GM06990 (cell line): ENCODE measurements at regions not wholly inside any gene's neighbourhood (a gene's known extent, or its start where the extent isn't known, plus 50 kb on each side); places are given as distances from the start of the nearest gene placed in this dataset.

Experiments used
- DNase-seq: peaks from one replicate; pipeline ENCODE4 v3.0.0-alpha.2; 2011; ENCODE audit not compliant: insufficient read length; ENCODE audit errors: extremely low read depth
- H3K27me3 ChIP-seq: replicated peaks from 2 replicates; pipeline ENCODE4 v1.6.0; 2011; ENCODE audit warnings: low read length; ENCODE audit not compliant: control insufficient read depth, insufficient read depth
- H3K36me3 ChIP-seq: 2 replicates; pipeline ENCODE4 v1.5.1; 2011; ENCODE audit warnings: low read length; ENCODE audit not compliant: control insufficient read depth, insufficient read depth
- H3K4me3 ChIP-seq: replicated peaks from 2 replicates; pipeline ENCODE4 v1.5.1; 2011; ENCODE audit warnings: low read depth, mild to moderate bottlenecking, control low read depth, low read length
- TF ChIP-seq, protein P1 (sequence below): IDR thresholded peaks from 2 replicates; pipeline ENCODE4 v1.5.1; 2011; ENCODE audit warnings: low read length, control low read depth, mild to moderate bottlenecking, inconsistent platforms; ENCODE audit not compliant: insufficient read depth, poor library complexity, severe bottlenecking

DNA sequence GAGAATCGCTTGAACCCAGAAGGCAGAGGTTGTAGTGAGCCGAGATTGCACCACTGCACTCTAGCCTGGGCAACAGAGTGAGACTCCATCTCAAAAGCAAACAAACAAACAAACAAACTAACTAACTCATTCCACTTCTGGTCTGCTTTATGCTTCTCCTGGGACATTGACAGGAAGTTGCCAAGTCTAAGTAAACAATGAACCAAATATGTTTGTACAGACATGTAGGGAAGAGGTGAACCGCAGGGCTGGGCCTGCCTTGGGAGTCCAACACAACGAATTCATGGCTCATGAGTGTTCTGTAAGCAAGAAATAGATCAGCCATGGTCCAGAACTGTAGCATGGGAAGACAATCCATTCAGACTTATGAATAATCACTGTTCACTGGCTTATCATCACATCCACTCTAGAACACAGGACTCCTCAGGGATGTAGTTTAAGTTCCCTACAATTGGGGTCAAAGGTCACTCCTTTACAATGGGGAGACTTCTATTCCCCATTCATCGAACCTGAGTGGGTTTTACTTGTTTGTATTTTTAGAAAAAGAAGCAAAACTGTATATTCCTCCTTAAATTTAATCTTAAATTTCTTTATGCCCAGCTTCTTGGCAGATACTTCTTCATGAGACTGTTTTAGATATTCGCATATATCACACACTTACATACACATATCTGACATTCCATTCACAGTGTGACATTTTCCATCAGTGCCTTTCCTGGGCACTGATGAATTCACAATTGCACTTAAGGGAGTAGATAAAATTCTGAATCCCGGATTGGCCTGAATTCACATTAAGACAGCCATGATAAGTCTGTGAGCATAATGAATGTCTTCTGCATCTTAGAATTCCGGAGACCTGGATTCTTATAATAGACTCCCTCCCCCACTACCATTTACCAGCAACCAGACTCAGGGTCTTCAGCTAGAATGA lies 159.1 kb upstream of the EEPD1 start:
- no peak for DNase-seq
- H3K36me3 ChIP-seq, result no peaks in the 10 kb centered on the region
- TF ChIP-seq, protein P1, sequence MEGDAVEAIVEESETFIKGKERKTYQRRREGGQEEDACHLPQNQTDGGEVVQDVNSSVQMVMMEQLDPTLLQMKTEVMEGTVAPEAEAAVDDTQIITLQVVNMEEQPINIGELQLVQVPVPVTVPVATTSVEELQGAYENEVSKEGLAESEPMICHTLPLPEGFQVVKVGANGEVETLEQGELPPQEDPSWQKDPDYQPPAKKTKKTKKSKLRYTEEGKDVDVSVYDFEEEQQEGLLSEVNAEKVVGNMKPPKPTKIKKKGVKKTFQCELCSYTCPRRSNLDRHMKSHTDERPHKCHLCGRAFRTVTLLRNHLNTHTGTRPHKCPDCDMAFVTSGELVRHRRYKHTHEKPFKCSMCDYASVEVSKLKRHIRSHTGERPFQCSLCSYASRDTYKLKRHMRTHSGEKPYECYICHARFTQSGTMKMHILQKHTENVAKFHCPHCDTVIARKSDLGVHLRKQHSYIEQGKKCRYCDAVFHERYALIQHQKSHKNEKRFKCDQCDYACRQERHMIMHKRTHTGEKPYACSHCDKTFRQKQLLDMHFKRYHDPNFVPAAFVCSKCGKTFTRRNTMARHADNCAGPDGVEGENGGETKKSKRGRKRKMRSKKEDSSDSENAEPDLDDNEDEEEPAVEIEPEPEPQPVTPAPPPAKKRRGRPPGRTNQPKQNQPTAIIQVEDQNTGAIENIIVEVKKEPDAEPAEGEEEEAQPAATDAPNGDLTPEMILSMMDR, result no peak
- no peak overlapping the region for H3K4me3 ChIP-seq
- no peaks in the 10 kb centered on the region for H3K27me3 ChIP-seq

- H3K36me3 ChIP-seq, result no peaks in the 10 kb centered on the region
- TF ChIP-seq, protein P1, result no peak
- no peak overlapping the region for H3K4me3 ChIP-seq
- no peak for DNase-seq
- H3K27me3 ChIP-seq, result no peaks in the 10 kb centered on the region
These were observed 157.7 kb upstream of the EEPD1 start for GRCh38 chr7:35995334-35995733.

- no peak for DNase-seq
- Histone ChIP-seq H3K4me3 (no peak overlapping the region), H3K36me3 (no peaks in the 10 kb centered on the region), H3K27me3 (no peaks in the 10 kb centered on the region)
- TF ChIP-seq, protein P1, result no peak
These were observed 154.6 kb upstream of the EEPD1 start for GRCh38 chr7:35998481-35998880.

DNA sequence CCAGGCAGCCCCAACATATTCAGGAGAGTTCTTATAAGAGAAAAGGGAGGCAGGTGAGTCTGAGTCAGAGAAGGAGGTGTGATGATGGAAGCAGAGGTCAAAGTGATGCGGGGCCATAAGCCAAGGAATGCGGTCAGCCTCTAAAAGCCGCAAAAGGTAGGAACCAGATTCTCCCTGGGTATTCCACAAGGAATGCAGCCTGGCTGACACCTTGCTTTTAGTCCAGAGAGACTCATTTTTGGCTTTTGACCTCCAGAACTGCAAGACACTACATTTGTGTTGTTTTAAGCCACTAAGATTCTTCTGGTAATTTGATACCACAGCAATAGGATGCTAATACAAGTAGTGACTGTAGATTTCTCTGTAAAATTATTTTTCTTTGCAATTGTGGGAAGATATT lies 151.5 kb upstream of the EEPD1 start:
- TF ChIP-seq, protein P1, result no peak

DNA sequence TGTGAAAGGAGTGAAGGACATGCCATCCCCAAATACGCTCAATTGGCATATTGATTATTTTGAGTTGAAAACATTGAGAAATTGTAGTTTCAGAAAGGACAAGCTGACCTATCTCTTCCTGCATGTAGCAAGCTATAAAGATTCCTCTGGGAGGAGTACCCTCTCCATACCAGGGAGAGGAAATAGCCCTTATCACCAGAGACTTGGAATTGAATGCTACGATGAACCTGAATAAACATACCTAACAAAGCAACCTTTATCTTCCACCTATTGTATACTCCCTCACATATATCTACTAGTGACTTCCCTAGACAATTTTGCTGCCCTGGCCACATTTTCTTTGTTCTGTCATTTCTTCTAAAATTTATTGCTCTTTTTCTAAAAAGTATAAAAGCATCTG lies 150.2 kb upstream of the EEPD1 start:
- TF ChIP-seq, protein P1, result no peak
- Histone ChIP-seq H3K4me3 (no peak overlapping the region), H3K36me3 (no peaks in the 10 kb centered on the region), H3K27me3 (no peaks in the 10 kb centered on the region)
- DNase-seq, result no peak

More for the DNA sequence above, 151.5 kb upstream of the EEPD1 start:
- Histone ChIP-seq H3K27me3 (no peaks in the 10 kb centered on the region), H3K4me3 (no peak overlapping the region), H3K36me3 (no peaks in the 10 kb centered on the region)
- no peak for DNase-seq
